ENCODE measurements at regions not wholly inside any gene's neighbourhood (a gene's known extent, or its start where the extent isn't known, plus 50 kb on each side); places are given as distances from the start of the nearest gene placed in this dataset.

DNA sequence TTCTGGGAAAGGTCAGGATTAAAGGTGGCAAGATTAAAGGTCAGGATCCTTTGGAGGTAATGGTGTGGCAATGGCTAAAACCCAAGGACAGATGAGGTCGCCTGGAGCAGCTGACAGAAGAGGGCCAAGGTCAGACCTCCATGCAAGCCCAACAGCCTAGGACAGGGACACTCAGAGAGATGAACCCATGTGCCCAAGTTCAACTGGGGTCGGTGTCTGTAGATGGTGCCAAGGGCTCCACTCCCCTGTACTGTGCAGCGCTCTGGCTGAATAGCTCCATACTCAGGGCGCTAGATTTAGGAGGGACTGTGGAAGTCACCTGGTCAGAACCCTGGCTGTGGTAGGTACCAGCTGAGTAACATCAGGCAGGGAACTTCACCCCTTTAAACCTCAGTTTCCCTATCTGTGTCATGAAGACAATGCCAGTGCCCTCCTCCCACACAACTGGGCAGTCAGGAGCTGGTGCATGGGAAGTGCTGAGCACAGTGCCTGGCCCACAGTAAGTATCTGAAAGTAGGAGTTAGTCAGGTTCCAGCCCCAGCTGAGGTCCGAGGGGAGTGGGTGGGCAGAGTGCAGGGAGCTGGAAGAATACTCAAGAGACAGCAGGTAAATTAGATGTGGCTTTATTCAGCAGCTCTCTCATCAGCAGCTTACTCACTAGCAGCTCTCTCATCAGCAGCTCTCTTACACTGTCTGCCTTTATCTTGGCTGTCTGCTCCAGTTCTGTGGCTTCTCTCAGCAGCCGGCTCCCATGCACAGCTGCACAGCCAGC, 327.1 kb downstream of the GLRX3 start:
- no peak for DNase-seq (ENCODE audit: low read depth)

DNA sequence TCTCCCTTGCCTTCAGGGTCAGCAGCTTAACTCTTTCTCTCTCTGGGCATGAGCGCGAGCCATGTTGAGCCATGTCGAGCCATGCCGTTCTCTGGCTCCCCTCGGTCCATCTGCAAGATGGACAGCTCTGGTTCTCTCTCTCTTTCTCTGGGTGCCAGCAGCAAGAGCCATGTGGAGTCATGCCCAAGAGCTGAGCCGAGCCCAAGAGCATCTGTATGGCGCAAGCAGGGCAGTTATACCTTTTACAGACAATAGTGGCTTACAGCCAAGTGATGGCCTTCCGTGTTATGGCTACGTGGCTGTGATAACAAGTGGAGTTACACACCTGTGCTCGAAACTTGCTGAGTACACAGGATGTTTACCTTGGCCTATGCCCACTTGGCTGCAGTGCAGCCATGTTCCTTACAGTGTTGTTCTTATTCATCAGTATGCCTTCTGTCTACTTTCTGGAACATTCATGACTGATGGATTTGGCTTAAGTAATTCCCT, 327.7 kb downstream of the GLRX3 start:
- no peak for DNase-seq (ENCODE audit: low read depth)

GRCh38 chr10:130464426-130464825, 328.2 kb downstream of the GLRX3 start:
- DNase-seq (ENCODE audit: low read depth): no peak

GRCh38 chr10:130466271-130466997, 330.2 kb downstream of the GLRX3 start:
- no peak for DNase-seq (ENCODE audit: low read depth)

DNA sequence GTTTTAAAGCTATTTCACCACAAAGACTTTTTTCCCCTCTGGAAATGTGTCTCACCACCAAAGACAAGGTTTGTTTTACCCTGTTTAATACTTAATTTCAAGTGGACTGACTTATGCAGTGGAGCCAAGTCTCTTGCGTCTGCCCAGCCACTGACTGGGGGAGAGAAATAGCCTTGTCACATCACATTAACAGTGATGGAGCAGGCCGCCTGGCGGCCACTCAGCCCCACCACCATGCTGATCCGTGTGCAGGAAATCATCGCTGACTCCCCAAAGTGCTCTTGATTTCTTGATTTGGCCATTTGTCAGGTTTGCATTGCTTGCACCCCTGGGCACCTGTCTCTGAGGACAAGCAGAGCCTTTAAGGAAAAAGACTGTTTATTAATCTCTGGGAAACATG, 334.1 kb downstream of the GLRX3 start:
- no peak for DNase-seq (ENCODE audit: low read depth)

DNA sequence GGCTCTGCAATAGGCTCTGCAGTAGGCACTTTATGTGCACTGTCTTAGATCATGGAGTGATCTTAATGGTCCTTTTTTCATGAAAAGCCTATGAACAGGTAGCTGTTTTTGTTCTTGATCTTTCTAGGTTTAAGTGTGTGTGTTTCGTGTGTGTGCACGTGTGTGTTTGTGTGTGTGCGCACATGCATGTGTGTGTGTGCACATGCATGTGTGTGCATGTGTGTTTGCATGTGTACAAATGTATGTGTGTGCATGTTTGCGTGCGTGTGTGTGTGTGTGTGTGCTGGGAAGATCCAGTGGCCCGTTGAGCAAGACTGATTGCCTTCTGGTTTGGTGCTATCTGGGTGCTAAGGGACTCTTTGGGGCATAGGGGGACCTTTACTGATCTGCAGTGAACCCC, 334.8 kb downstream of the GLRX3 start:
- no peak for DNase-seq (ENCODE audit: low read depth)

GRCh38 chr10:130471486-130471885, 335.3 kb downstream of the GLRX3 start:
- no peak for DNase-seq (ENCODE audit: low read depth)

GRCh38 chr10:130472236-130472635, 336.0 kb downstream of the GLRX3 start:
- DNase-seq (ENCODE audit: low read depth): no peak

DNA sequence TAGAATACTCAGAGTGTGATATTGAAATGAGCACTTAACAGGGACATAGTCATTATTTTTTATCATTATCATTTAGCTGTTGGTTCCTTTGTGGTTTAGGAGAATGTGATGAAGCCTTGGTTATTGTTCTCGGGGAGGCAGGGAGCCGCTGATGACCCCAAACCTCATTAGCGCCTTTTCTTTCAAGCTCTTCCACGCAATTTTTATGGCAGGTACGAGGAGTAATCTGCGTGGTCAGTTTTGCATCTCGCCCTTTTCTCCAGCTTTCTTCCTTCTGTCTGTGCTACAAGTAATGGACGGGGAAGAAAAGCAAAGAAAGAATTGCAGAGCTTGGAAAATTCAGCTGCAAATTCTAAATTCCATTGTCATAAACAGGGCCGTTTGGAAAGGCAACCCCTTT, 338.4 kb downstream of the GLRX3 start:
- DNase-seq (ENCODE audit: low read depth): no peak

DNA sequence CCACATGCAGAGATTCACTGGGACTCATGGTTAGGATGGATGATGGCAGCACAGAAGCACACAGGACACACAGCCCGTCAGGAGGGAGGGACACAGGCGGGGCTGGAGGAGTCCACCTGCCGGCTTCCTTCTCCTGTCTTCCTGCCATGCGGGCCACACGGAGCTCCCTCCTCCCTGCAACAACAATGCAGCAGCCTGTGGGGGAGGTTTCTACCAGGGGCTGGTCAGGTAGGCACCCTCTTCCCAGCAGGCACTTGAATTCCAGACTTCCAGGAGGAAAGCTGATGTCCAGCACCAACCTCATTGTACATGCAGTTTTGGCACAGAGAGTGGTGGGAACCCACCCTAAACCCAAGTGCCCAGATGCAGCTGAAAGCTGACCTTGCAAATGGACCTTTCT, 341.2 kb downstream of the GLRX3 start:
- DNase-seq (ENCODE audit: low read depth): no peak

GRCh38 chr10:130479146-130479545, 343.0 kb downstream of the GLRX3 start:
- DNase-seq (ENCODE audit: low read depth): no peak

GRCh38 chr10:130479926-130480325, 343.7 kb downstream of the GLRX3 start:
- DNase-seq (ENCODE audit: low read depth): no peak

- DNase-seq (ENCODE audit: low read depth): no peak
Measured at GRCh38 chr10:130480491-130480890, 344.3 kb downstream of the GLRX3 start.

DNA sequence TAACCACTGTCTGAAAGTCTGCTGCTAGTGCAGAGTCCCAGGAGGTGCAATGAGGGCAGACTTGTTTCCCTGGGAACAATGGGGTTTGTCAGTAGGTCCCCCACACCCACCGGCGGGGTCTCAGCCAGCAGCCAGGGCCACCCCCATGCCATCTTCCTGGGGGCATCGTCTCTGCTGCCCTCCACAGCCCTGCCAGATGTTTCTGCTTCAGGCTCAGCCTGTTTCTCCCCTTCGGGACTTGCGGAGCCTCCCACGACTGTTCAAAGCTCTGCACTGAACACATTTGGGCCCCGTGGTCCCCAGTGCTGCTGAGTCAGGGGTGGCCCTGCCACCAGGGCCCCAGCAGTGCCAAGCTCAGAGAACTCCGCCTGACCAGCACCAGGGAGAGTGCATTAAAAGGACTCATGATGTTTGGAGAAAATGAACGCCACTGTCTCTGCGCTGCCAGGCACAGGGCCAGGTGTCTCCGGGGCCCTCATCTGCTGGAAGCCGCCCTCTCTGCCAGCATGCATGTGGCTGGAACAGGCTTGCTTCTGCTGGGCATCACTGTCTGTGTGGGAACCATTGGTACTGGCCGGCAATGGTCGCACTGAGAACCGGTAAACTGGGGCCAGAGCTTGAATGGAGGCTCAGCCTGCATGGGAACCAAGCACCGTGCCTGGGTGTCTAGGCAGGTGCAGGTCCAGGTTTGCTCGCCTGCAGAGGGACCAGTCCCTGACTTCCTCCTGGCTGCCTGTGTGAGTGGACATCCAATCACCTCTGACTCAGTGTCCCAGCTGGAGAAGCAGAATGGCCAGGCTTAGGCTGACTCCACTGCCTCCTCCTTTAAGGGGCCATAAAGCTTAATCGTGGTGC, 345.1 kb downstream of the GLRX3 start:
- DNase-seq (ENCODE audit: low read depth): no peak

- DNase-seq (ENCODE audit: low read depth): no peak
Measured at GRCh38 chr10:130481936-130482335, 345.7 kb downstream of the GLRX3 start.

- no peak for DNase-seq (ENCODE audit: low read depth)
Measured at GRCh38 chr10:130483691-130484467, 347.7 kb downstream of the GLRX3 start.

DNA sequence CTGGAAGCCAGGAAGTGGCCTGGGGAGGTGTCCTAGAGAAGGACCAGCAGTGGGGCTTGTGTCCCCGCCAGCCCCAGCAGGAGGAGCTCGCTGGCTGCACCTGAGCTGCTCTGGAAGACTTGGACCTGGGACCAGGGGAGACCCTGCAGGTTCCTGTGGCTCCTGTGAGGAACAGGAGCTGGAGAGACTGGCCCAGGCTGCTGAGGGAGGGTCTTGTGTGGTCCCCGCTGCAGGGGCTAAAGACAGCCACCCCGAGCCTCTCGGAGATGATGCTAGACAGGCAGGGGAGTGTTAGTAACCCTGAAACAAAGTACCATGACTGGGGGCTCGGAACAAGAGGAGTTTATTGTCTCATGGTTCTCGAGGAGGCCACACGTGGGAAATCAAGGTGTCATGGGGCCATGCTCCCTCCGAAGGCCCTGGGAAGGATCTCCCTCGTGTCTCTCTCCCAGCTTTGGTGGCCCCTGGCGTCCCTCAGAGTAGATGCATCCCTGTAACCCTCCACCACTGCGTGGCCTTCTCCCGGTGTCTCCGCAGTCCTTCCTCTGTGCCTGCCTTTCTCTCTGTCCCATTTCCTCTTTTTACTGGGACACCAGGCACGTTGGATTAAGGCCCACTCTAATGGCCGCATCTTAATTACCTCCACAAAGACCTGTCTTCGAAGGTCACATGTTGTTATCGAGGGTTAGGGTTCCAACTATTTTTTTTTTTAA, 348.4 kb downstream of the GLRX3 start:
- no peak for DNase-seq (ENCODE audit: low read depth)

DNA sequence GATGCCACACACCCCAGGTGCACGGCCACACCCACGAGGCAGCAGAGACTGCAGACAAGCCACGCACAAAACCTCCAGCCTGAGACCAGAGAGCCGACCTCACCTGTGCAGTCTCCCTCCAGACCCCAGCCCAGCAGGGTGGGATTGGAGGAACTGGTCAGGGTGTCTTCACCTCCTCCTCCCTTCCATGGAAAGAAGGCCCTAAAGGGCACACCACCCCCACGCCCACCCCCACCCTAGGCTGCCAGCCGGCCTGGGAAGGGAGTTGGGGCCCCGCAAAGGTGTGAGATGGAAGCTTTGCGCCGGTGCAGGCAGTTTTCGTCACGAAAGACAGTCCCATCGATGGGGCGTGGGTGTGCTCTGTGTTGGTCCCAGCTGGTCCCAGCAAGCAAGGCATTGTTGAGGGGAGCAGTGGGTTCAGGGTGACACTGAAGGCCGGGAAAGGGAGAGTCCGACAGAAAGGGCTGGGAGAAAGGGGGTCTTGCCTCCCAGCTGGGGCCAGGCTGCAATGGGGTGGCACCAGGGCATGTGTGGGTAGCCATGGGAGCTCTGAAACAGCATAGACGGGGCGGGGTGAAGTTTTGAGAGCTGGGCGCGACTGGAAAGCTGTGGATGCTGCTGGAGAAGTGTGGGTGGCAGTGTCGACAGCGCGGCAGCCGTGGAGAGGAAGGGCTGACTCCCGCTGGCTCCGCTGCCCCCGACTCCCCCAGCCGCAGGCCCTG, 349.2 kb downstream of the GLRX3 start:
- DNase-seq (ENCODE audit: low read depth): no peak

DNA sequence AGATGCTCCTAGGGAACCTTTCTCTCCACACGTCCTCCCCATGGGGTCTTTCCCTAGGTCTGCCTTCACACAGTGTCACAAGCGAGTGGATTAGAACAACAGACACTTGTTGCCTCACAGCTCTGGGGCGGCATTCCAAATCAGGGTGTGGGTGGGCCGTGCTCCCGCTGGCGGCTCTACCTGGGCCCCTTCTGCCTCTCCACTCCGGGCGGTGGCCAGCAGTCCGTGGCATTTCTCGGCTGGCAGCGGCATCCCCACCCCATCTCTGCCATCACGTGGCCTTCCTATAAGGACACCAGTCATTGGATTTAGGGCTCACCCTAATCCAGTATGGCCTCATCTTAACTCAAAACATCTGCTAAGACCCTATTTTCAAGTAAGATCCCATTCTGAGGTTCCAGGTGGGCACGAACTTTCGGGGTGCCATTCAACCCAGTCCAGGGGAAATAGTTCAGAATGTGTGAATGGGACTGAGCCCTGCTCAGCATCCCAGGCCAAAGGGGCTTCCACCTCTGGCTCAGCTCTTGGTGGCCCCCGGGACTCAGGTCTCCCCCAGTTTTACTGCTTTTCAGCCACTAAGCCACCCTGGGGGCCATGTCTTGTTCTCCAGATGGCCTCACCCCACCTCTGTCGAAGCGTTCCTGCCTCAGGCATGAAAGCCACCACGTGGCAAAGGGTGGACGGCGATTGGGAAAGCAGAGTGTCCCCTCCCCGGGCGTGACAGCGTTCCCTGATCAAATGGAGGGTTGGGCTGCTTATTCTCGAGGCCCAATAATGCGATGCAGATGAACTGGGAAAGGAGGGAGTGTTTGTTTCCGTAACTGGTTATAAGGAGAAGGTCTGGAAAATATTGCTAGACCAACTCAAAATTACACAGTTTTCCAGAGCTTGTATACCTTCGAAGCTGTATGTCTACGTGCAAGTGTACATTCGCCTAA, 350.0 kb downstream of the GLRX3 start:
- no peak for DNase-seq (ENCODE audit: low read depth)

Data from renal cortical epithelial cell (primary cell).